ENCODE measurements at regions not wholly inside any gene's neighbourhood (a gene's known extent, or its start where the extent isn't known, plus 50 kb on each side); places are given as distances from the start of the nearest gene placed in this dataset.

GRCh38 chr2:58666323-58666970, 425.3 kb upstream of the FANCL start:
- TF ChIP-seq CTCF (IDR thresholded peaks at IDR 0.05; ENCODE audit: control insufficient read depth, extremely low read depth, insufficient read depth), result no peak
- H3K4me3 ChIP-seq (ENCODE audit: low read depth, low read length), result no peak overlapping the region
- DNase-seq (ENCODE audit: low read depth), result no peak

GRCh38 chr2:58665154-58665553, 424.0 kb upstream of the FANCL start:
- TF ChIP-seq CTCF (IDR thresholded peaks at IDR 0.05; ENCODE audit: control insufficient read depth, extremely low read depth, insufficient read depth), result no peak
- H3K4me3 ChIP-seq (ENCODE audit: low read depth, low read length), result no peak overlapping the region
- no peak for DNase-seq (ENCODE audit: low read depth)

DNA sequence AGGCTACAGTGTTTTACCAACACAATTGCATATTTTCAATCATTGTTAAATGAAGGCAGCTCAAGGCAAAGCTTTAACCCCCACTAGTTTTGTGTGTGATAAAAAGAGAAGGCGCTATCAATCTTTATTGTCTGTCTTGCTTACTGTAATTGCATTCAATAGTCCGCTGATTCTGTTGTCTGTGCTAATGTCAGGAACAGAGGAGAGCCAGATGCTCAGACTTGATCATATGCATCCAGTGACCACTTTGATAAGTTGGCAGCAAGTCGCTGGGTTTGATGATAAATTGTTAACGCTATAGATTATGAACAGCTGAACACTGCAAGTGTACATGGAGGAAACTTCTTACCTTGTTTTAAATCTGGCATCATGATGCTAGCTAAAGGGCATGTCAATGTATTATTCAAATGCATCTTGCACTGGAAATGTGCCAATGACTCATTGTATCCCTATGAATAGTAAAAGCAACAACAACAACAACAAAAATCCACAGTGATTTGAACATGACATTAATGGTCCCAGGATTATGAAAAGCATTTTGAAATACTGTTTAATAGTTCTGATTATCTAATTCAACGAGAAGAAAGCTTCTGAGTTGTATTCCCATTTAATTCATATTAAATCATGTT, 423.5 kb upstream of the FANCL start:
- DNase-seq (ENCODE audit: low read depth), result no peak
- H3K4me3 ChIP-seq (ENCODE audit: low read depth, low read length), result no peak overlapping the region
- no peak for TF ChIP-seq CTCF (IDR thresholded peaks at IDR 0.05; ENCODE audit: control insufficient read depth, extremely low read depth, insufficient read depth)

DNA sequence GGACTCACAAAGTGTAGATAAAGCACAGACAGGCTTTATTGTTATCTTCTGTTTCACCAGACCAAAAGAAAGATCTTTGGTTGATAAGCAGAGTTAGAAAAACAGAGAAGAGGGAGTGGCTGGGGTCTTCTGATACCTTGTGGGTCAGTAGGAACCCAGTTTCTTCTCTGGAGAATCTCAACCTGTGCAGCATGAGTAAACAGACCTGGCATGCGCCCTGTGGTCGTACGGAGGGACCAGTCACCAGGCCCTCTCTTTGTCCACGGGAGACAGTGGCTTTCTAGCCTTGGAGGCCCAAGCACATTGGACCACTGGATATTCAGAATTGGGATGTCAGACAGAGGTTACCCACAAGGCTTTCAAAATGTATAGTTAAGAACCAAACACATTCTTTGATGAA, 418.9 kb upstream of the FANCL start:
- DNase-seq (ENCODE audit: low read depth), result no peak
- no peak for TF ChIP-seq CTCF (IDR thresholded peaks at IDR 0.05; ENCODE audit: control insufficient read depth, extremely low read depth, insufficient read depth)
- H3K4me3 ChIP-seq (ENCODE audit: low read depth, low read length), result no peak overlapping the region

DNA sequence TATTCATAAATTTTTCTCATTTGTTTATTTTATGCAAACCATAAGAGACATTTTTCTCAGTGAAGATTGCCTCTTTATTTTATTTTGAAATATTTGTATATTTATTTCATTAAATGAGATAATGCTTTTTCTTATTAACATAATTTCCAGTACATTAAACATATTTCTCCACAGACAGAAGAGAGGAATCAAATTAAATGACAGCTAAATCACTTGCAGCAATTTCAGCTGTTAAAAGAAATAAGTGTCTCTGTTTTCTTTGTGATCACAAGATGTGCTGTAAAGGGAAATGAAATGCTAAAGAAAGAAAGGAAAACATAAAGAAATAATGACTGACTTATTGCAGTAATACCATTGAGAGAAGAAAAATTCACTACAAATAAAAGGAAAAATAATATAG, 414.0 kb upstream of the FANCL start:
- H3K4me3 ChIP-seq (ENCODE audit: low read depth, low read length), result no peak overlapping the region
- DNase-seq (ENCODE audit: low read depth), result no peak
- no peak for TF ChIP-seq CTCF (IDR thresholded peaks at IDR 0.05; ENCODE audit: control insufficient read depth, extremely low read depth, insufficient read depth)

GRCh38 chr2:58651930-58652329, 410.8 kb upstream of the FANCL start:
- no peak overlapping the region for H3K4me3 ChIP-seq (ENCODE audit: low read depth, low read length)
- TF ChIP-seq CTCF (IDR thresholded peaks at IDR 0.05; ENCODE audit: control insufficient read depth, extremely low read depth, insufficient read depth), result no peak
- no peak for DNase-seq (ENCODE audit: low read depth)

GRCh38 chr2:58650781-58651180, 409.7 kb upstream of the FANCL start:
- TF ChIP-seq CTCF (IDR thresholded peaks at IDR 0.05; ENCODE audit: control insufficient read depth, extremely low read depth, insufficient read depth), result no peak
- no peak overlapping the region for H3K4me3 ChIP-seq (ENCODE audit: low read depth, low read length)
- no peak for DNase-seq (ENCODE audit: low read depth)
